ENCODE measurements at regions not wholly inside any gene's neighbourhood (a gene's known extent, or its start where the extent isn't known, plus 50 kb on each side); places are given as distances from the start of the nearest gene placed in this dataset.
"Not testable (repeated sequence)": the region's sequence is repeated elsewhere in the genome, so short reads cannot be mapped to it uniquely, and the experiment has no call there.

DNA sequence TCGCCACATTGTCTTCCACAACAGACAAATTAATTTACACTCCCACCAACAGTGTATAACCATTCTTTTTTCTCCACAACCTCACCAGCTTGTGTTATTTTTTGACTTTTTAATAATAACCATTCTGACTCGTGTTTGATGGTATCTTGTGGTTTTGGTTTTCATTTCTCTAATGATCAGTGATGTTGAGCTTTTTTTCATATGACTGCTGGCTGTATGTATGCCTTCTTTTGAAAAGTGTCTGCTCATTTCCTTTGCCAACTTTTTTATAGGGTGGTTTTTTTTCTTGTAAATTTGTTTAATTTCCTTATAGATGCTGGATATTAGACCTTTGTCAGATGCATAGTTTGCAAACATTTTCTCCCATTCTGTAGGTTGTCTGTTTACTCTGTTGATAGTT lies 179.6 kb downstream of the FAM174A start:
- H3K4me3 Mint-ChIP-seq; H3K9me3 Mint-ChIP-seq; H3K36me3 Mint-ChIP-seq; DNase-seq; H3K27ac Mint-ChIP-seq; ATAC-seq (ENCODE audit: low read depth in 2 of 2); H3K4me1 Mint-ChIP-seq; H3K27me3 Mint-ChIP-seq: not testable (repeated sequence)

DNA sequence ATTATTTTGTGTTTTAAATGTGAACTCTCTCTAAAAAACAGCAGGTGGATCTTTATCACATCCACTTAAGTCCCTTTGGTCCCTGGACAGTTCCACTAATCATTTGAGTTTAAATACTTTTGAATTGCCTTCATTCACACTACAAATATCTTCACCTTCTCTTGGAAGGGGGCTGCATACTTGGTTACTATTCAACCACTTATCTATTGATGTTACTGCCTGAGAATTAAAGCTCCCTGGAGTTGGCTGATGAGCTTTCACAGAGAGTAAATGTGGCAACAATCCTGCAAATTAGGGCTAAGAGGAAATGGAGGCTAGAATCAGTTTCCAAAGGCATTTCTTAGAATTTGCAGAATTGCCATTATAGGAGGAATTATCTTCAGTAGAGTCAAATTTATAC lies 180.4 kb downstream of the ST8SIA4 start:
- ATAC-seq (ENCODE audit: low read depth in 2 of 2) (no peak), DNase-seq (no peak)
- Mint-ChIP-seq H3K4me3 (no peak overlapping the region), H3K27me3 (no peaks in the 10 kb centered on the region), H3K27ac (no peak overlapping the region), H3K36me3 (no peaks in the 10 kb centered on the region), H3K4me1 (no peaks in the 10 kb centered on the region), H3K9me3 (no peaks in the 10 kb centered on the region)

DNA sequence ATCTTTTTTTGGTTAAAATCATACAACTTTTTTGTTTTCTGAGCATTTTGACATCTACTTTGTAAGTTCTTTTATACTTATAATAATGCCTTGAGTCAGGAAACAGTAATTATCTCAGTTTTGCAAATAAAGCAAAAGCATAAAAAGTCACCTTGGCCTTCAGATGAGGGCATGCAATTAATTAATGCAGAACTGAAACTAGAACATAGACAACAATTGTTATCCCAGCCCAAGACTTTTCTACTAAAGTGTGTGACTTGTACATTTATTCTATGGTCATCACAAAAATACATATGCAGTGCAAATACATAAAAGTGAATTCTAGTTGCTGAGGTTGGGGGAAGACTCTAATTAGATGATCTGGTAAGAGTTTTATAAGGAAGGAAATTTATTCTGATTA lies 179.9 kb downstream of the ST8SIA4 start:
- no peak overlapping the region for H3K27ac Mint-ChIP-seq
- ATAC-seq (ENCODE audit: low read depth in 2 of 2) (no peak), DNase-seq (no peak)
- no peaks in the 10 kb centered on the region for H3K27me3 Mint-ChIP-seq
- H3K9me3 Mint-ChIP-seq = no peaks in the 10 kb centered on the region
- H3K4me3 Mint-ChIP-seq = no peak overlapping the region
- no peaks in the 10 kb centered on the region for H3K36me3 Mint-ChIP-seq
- H3K4me1 Mint-ChIP-seq = no peaks in the 10 kb centered on the region

DNA sequence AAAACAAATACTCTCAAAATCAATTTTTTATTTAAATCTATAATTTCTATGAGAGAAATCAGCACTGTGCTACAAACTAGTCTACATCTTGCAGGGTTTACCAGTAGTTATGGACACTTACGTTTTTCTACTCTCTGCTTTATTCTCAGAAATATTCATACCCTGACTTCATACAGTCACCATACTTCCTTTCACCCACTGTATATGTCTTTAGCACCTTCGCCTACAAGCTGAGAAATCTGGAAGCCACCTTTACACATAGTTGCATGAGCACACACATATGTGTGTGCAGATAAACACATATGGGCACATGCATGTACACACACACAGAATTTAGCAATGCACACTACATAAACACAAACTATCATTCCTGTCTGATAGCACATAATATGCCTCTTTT lies 177.0 kb downstream of the ST8SIA4 start:
- H3K4me1 Mint-ChIP-seq = no peaks in the 10 kb centered on the region
- H3K9me3 Mint-ChIP-seq = no peaks in the 10 kb centered on the region
- no peaks in the 10 kb centered on the region for H3K27me3 Mint-ChIP-seq
- H3K36me3 Mint-ChIP-seq = no peaks in the 10 kb centered on the region
- DNase-seq (no peak), ATAC-seq (ENCODE audit: low read depth in 2 of 2) (no peak)
- H3K27ac Mint-ChIP-seq = no peak overlapping the region
- no peak overlapping the region for H3K4me3 Mint-ChIP-seq

- DNase-seq = no peak
- Mint-ChIP-seq H3K4me3 (peak overlapping the region; percentile 10 to 79 (median 56)), H3K36me3 (no peaks in the 10 kb centered on the region), H3K27ac (peak overlapping the region in 3 of 6 donors; percentile 82 to 89 (median 88)), H3K9me3 (no peaks in the 10 kb centered on the region), H3K27me3 (no peaks in the 10 kb centered on the region), H3K4me1 (peaks cover 5 to 11% (median 5%) of the 10 kb centered on the region in 3 donors)
- peak; percentile 46 to 70 for ATAC-seq (ENCODE audit: low read depth in 2 of 2)
Measured at GRCh38 chr5:100731768-100732167, 171.3 kb downstream of the ST8SIA4 start.

- ATAC-seq (ENCODE audit: low read depth in 2 of 2) = peak; percentile 74 to 91
- peaks cover 6 to 8% (median 7%) of the 10 kb centered on the region in 3 donors for H3K4me1 Mint-ChIP-seq
- no peaks in the 10 kb centered on the region for H3K36me3 Mint-ChIP-seq
- peak overlapping the region in 2 of 8 donors; percentile 20 to 31 for H3K4me3 Mint-ChIP-seq
- no peaks in the 10 kb centered on the region for H3K9me3 Mint-ChIP-seq
- no peak for DNase-seq
- no peaks in the 10 kb centered on the region for H3K27me3 Mint-ChIP-seq
- H3K27ac Mint-ChIP-seq = no peak overlapping the region
Measured at GRCh38 chr5:100746730-100747129, 156.4 kb downstream of the ST8SIA4 start.

GRCh38 chr5:100749771-100750284 lies 153.3 kb downstream of the ST8SIA4 start:
- DNase-seq = no peak
- H3K27me3 Mint-ChIP-seq = peaks cover 0 to 8% (median 0%) of the 10 kb centered on the region in 3 donors
- no peak for ATAC-seq (ENCODE audit: low read depth in 2 of 2)

DNA sequence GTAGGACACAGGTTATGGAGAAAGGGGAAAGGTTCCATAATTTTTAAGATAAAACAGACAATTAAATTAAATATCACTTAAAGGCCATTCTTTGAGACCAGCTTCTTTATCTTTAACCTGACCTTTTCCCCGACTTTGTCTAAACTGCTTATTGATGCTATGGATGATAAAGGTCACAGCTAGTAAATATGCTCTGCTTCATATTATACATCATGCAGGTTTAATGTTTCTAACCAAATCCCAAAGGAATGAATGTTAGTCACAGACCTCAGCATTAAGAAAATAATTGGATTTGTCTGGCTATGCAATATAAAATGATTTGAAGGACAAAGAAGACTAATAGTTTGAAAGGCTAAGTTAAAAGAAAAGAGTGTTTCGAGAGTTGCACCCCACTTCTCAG lies 147.6 kb downstream of the ST8SIA4 start:
- Mint-ChIP-seq H3K4me3 (no peak overlapping the region), H3K9me3 (no peaks in the 10 kb centered on the region), H3K36me3 (no peaks in the 10 kb centered on the region), H3K4me1 (no peaks in the 10 kb centered on the region), H3K27me3 (peaks cover 0 to 8% (median 0%) of the 10 kb centered on the region in 3 donors), H3K27ac (peak overlapping the region in 1 of 6 donors; percentile 11)
- ATAC-seq (ENCODE audit: low read depth in 2 of 2) (no peak), DNase-seq (no peak)

More at GRCh38 chr5:100749771-100750284, 153.3 kb downstream of the ST8SIA4 start:
- H3K9me3 Mint-ChIP-seq = no peaks in the 10 kb centered on the region
- peaks cover 6 to 8% (median 7%) of the 10 kb centered on the region in 3 donors for H3K4me1 Mint-ChIP-seq
- H3K36me3 Mint-ChIP-seq = no peaks in the 10 kb centered on the region
- no peak overlapping the region for H3K27ac Mint-ChIP-seq
- no peak overlapping the region for H3K4me3 Mint-ChIP-seq
